HCT116 (cell line): ENCODE measurements at regions not wholly inside any gene's neighbourhood (a gene's known extent, or its start where the extent isn't known, plus 50 kb on each side); places are given as distances from the start of the nearest gene placed in this dataset.

Source experiments
- ATAC-seq: fragments of 200-7000 bp; cut with Tn5 transposase; 2 replicates; pipeline ENCODE4 v1.9.1; 2020; ENCODE audit warnings: mild to moderate bottlenecking, moderate library complexity
- BruUV-seq: library from RNA; stranded (reverse); fragments of 400-500 nt; replicated peaks from 2 replicates; lab custom pipeline; 2021; lab: Mats Ljungman, UMichigan
- CTCF ChIA-PET: fragments of 300-600 bp; sonication (Branson Sonifier 250); formaldehyde crosslinking; loops from one replicate; lab custom pipeline; 2021; ENCODE audit warnings: antibody characterized with exemption; lab: Charles Lee
- POLR2A ChIA-PET: fragments of 300-600, 350-600 bp; sonication (Branson Sonifier 250); formaldehyde crosslinking; loops from one replicate; lab custom pipeline; 2021; ENCODE audit warnings: antibody characterized with exemption; lab: Charles Lee
- RAD21 ChIA-PET, 2 experiments: fragments of 300-600 bp; sonication (Branson Sonifier 250); formaldehyde crosslinking; loops; one replicate each; lab custom pipeline; 2023; ENCODE audit warnings: low total read pairs in 2 of 2; ENCODE audit not compliant: uncharacterized antibody in 2 of 2, unreplicated experiment in 2 of 2, low non-redundant PET in 1 of 2; lab: Charles Lee
- DNase-seq: peaks from one replicate; pipeline ENCODE4 v3.0.0-alpha.2; 2010; ENCODE audit warnings: low read depth, low spot score
- H2AFZ ChIP-seq: fragments of 200-600 bp; shearing (Covaris generic), sonication (generic); 2 replicates; pipeline ENCODE4 v1.6.1; 2017; ENCODE audit warnings: low read depth, mixed run types, mixed read lengths, antibody characterized with exemption, low read length; ENCODE audit not compliant: poor library complexity, severe bottlenecking
- H3K27ac ChIP-seq: 2 replicates; pipeline ENCODE4 v1.5.1; 2012; ENCODE audit warnings: low read depth, low read length
- H3K27me3 ChIP-seq: fragments of 200-600 bp; sonication (generic); 2 replicates; pipeline ENCODE4 v1.6.1; 2016; ENCODE audit warnings: mixed run types, low read length, mixed read lengths; ENCODE audit not compliant: insufficient read depth
- H3K36me3 ChIP-seq, 2 experiments: fragments of 200-500 bp in 1 of 2; fragments of 200-600 bp in 1 of 2; sonication (Bioruptor generic) in 1 of 2; sonication (generic) in 1 of 2; 2 replicates each; pipeline versions ENCODE4 v1.5.1 to v1.6.1; 2014 to 2016; ENCODE audit warnings: low read length in 2 of 2, inconsistent platforms in 1 of 2, mixed read lengths in 1 of 2, mixed run types in 1 of 2; ENCODE audit not compliant: insufficient read depth in 2 of 2, control insufficient read depth in 1 of 2
- H3K4me1 ChIP-seq, 2 experiments: fragments of 200-600 bp in 1 of 2; sonication (generic) in 1 of 2; 2 replicates each; pipeline versions ENCODE4 v1.5.1 to v1.6.1; 2012 to 2017; ENCODE audit warnings: low read length in 2 of 2, inconsistent platforms in 1 of 2, mild to moderate bottlenecking in 1 of 2, mixed read lengths in 1 of 2, mixed run types in 1 of 2, moderate library complexity in 1 of 2; ENCODE audit not compliant: insufficient read depth in 2 of 2, control insufficient read depth in 1 of 2
- H3K4me2 ChIP-seq: fragments of 200-600 bp; sonication (generic); 2 replicates; pipeline ENCODE4 v1.6.1; 2017; ENCODE audit warnings: mixed run types, low read length, mixed read lengths
- H3K4me3 ChIP-seq, 2 experiments: fragments of 200-600 bp in 1 of 2; sonication (generic) in 1 of 2; replicated peaks in 1 of 2; 2 replicates each; pipeline ENCODE4 v1.5.1; 2011 to 2016; ENCODE audit warnings: low read length in 2 of 2, control low read depth in 1 of 2, low read depth in 1 of 2, mild to moderate bottlenecking in 1 of 2, mixed read lengths in 1 of 2, mixed run types in 1 of 2
- H3K79me2 ChIP-seq: fragments of 200-600 bp; sonication (generic); 2 replicates; pipeline ENCODE4 v1.6.1; 2017; ENCODE audit warnings: mild to moderate bottlenecking, mixed run types, low read length, moderate library complexity, mixed read lengths; ENCODE audit not compliant: insufficient read depth
- H3K9ac ChIP-seq: fragments of 200-600 bp; sonication (generic); 2 replicates; pipeline ENCODE4 v1.6.1; 2016; ENCODE audit warnings: low read length, mixed read lengths
- H3K9me2 ChIP-seq: fragments of 200-600 bp; sonication (generic), shearing (Covaris generic); 2 replicates; pipeline ENCODE4 v1.6.1; 2017; ENCODE audit warnings: mixed run types, mild to moderate bottlenecking, moderate library complexity; ENCODE audit not compliant: insufficient read depth
- H3K9me3 ChIP-seq, 2 experiments: fragments of 200-500 bp in 1 of 2; fragments of 200-600 bp in 1 of 2; sonication (Bioruptor generic) in 1 of 2; sonication (generic) in 1 of 2; 2 replicates each; pipeline ENCODE4 v1.6.1; 2014 to 2017; ENCODE audit warnings: low read length in 2 of 2, mixed read lengths in 2 of 2, inconsistent platforms in 1 of 2, low read depth in 1 of 2, mild to moderate bottlenecking in 1 of 2, mixed run types in 1 of 2, moderate library complexity in 1 of 2; ENCODE audit not compliant: control insufficient read depth in 1 of 2, insufficient read depth in 1 of 2
- H4K20me1 ChIP-seq: fragments of 200-600 bp; sonication (generic), shearing (Covaris generic); 2 replicates; pipeline ENCODE4 v1.6.1; 2017; ENCODE audit warnings: mixed run types, mild to moderate bottlenecking, moderate library complexity; ENCODE audit not compliant: insufficient read depth
- ATF3 ChIP-seq: IDR thresholded peaks from 2 replicates; pipeline ENCODE4 v1.6.1; 2012
- CBX3 ChIP-seq: IDR thresholded peaks from 2 replicates; pipeline ENCODE4 v1.6.1; 2012; ENCODE audit warnings: low read depth
- CTCF ChIP-seq, 3 experiments: fragments of 200-600 bp in 1 of 3; sonication (generic) in 1 of 3; IDR thresholded peaks in 2 of 3; conservative IDR thresholded peaks in 1 of 3; 2 replicates each; pipeline ENCODE4 v1.5.1; 2012 to 2017; ENCODE audit warnings: low read depth in 2 of 3, low read length in 2 of 3, antibody characterized with exemption in 1 of 3, borderline replicate concordance in 1 of 3, control low read depth in 1 of 3, mild to moderate bottlenecking in 1 of 3, mixed read lengths in 1 of 3, mixed run types in 1 of 3, moderate library complexity in 1 of 3; ENCODE audit not compliant: insufficient read depth in 1 of 3
- EZH2phosphoT487 ChIP-seq: fragments of 200-600 bp; IDR thresholded peaks from 2 replicates; pipeline ENCODE4 v1.6.1; 2018; ENCODE audit warnings: antibody characterized with exemption, borderline replicate concordance
- FOSL1 ChIP-seq: IDR thresholded peaks from 2 replicates; pipeline ENCODE4 v1.6.1; 2012; ENCODE audit warnings: low read depth
- JUND ChIP-seq: IDR thresholded peaks from 2 replicates; pipeline ENCODE4 v1.6.1; 2012
- POLR2AphosphoS5 ChIP-seq: IDR thresholded peaks from 2 replicates; pipeline ENCODE4 v1.6.1; 2011; ENCODE audit warnings: mild to moderate bottlenecking, low read depth, low read length, moderate library complexity
- SIN3A ChIP-seq: IDR thresholded peaks from 2 replicates; pipeline ENCODE4 v1.6.1; 2012; ENCODE audit warnings: low read depth
- YY1 ChIP-seq: IDR thresholded peaks from 2 replicates; pipeline ENCODE4 v1.6.1; 2011; ENCODE audit warnings: low read length, low read depth, moderate library complexity, mild to moderate bottlenecking; ENCODE audit not compliant: insufficient replicate concordance; ENCODE audit errors: extremely low read depth
- ZNF274 ChIP-seq: fragments of 200-500 bp; sonication (Bioruptor generic); IDR thresholded peaks from 2 replicates; pipeline ENCODE4 v1.6.1; 2014; ENCODE audit warnings: mild to moderate bottlenecking, low read depth, low read length, inconsistent platforms
- intact Hi-C: fragments of 100-400 bp; cut with micrococcal nuclease; formaldehyde crosslinking; loops from 2 replicates; pipeline ENCODE4 v1.10.0; 2022
- TF ChIP-seq, protein P1 (sequence below): IDR thresholded peaks from 2 replicates; pipeline ENCODE4 v1.6.1; 2011; ENCODE audit warnings: mild to moderate bottlenecking, low read length, moderate library complexity; ENCODE audit not compliant: insufficient replicate concordance; ENCODE audit errors: extremely low read depth

GRCh38 chr19:31629579-31630363 is 280.5 kb upstream of the TSHZ3 start:
- RAD21 ChIA-PET = no interaction called here
- H3K4me3 ChIP-seq = no peak overlapping the region
- ATAC-seq = no peak
- peaks cover 10 to 37% of the 10 kb centered on the region in 2 experiments; a peak in 2 of 4 replicates for H3K9me3 ChIP-seq
- H3K9ac ChIP-seq = no peak overlapping the region
- CTCF ChIA-PET = no interaction called here
- H3K4me2 ChIP-seq = no peak overlapping the region
- no peaks in the 10 kb centered on the region for H3K9me2 ChIP-seq
- DNase-seq = no peak
- POLR2A ChIA-PET = no interaction called here
- H2AFZ ChIP-seq = no peak overlapping the region
- BruUV-seq = no TSS peak
- H3K27ac ChIP-seq = no peak overlapping the region
- no peaks in the 10 kb centered on the region for H3K4me1 ChIP-seq
- TF ChIP-seq FOSL1 (no peak), ZNF274 (no peak), POLR2AphosphoS5 (no peak), EZH2phosphoT487 (no peak), JUND (no peak), CBX3 (no peak), ATF3 (no peak), YY1 (no peak), SIN3A (no peak), CTCF (IDR thresholded peaks at IDR 0.05 in 2 of 3, conservative IDR thresholded peaks at IDR 0.05 in 1 of 3; ENCODE audit: borderline replicate concordance in 1 of 3, insufficient read depth in 1 of 3, low read depth in 2 of 3, low read length in 2 of 3) (no peak)
- TF ChIP-seq, protein P1, sequence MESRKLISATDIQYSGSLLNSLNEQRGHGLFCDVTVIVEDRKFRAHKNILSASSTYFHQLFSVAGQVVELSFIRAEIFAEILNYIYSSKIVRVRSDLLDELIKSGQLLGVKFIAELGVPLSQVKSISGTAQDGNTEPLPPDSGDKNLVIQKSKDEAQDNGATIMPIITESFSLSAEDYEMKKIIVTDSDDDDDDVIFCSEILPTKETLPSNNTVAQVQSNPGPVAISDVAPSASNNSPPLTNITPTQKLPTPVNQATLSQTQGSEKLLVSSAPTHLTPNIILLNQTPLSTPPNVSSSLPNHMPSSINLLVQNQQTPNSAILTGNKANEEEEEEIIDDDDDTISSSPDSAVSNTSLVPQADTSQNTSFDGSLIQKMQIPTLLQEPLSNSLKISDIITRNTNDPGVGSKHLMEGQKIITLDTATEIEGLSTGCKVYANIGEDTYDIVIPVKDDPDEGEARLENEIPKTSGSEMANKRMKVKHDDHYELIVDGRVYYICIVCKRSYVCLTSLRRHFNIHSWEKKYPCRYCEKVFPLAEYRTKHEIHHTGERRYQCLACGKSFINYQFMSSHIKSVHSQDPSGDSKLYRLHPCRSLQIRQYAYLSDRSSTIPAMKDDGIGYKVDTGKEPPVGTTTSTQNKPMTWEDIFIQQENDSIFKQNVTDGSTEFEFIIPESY = no peak
- TF ChIP-seq, all 23 proteins: peak for 0
- Histone ChIP-seq H4K20me1 (no peaks in the 10 kb centered on the region), H3K79me2 (no peaks in the 10 kb centered on the region), H3K36me3 (no peaks in the 10 kb centered on the region), H3K27me3 (no peaks in the 10 kb centered on the region)
- intact Hi-C loops = no loop called here
